OCI-LY7 (cell line): ENCODE measurements at regions not wholly inside any gene's neighbourhood (a gene's known extent, or its start where the extent isn't known, plus 50 kb on each side); places are given as distances from the start of the nearest gene placed in this dataset.

Source experiments
- BruUV-seq: library from RNA; stranded (reverse); fragments of 400-500 nt; replicated peaks from 2 replicates; lab custom pipeline; 2021; lab: Mats Ljungman, UMichigan
- CTCF ChIA-PET: fragments of 300-600 bp; sonication (Branson Sonifier 250); formaldehyde crosslinking; loops from one replicate; lab custom pipeline; 2022; ENCODE audit warnings: antibody characterized with exemption; ENCODE audit not compliant: unreplicated experiment; lab: Charles Lee
- POLR2A ChIA-PET: fragments of 300-600 bp; sonication (Branson Sonifier 250); formaldehyde crosslinking; loops from one replicate; lab custom pipeline; 2022; ENCODE audit warnings: antibody characterized with exemption; lab: Charles Lee
- DNase-seq: peaks from one replicate; pipeline ENCODE4 v3.0.0-alpha.2; 2015; ENCODE audit warnings: low spot score
- H2AFZ ChIP-seq: fragments of 200-600 bp; sonication (generic), shearing (Covaris generic); 2 replicates; pipeline ENCODE4 v1.6.1; 2014; ENCODE audit warnings: mild to moderate bottlenecking, antibody characterized with exemption, low read length, moderate library complexity
- H3K27ac ChIP-seq: fragments of 200-600 bp; sonication (generic); 2 replicates; pipeline ENCODE4 v1.5.1; 2014; ENCODE audit warnings: mixed run types, low read depth, mild to moderate bottlenecking, moderate library complexity, low read length, inconsistent platforms; ENCODE audit not compliant: poor library complexity, severe bottlenecking
- H3K36me3 ChIP-seq: fragments of 200-600 bp; sonication (generic); 2 replicates; pipeline ENCODE4 v1.6.1; 2014; ENCODE audit warnings: mild to moderate bottlenecking, antibody characterized with exemption, low read length, moderate library complexity, mixed read lengths; ENCODE audit not compliant: insufficient read depth
- H3K4me1 ChIP-seq: fragments of 200-600 bp; sonication (generic); 2 replicates; pipeline ENCODE4 v1.5.1; 2014; ENCODE audit warnings: mild to moderate bottlenecking, low read length; ENCODE audit not compliant: insufficient read depth, poor library complexity, severe bottlenecking
- H3K4me2 ChIP-seq: fragments of 200-600 bp; sonication (generic); 2 replicates; pipeline ENCODE4 v1.6.1; 2014; ENCODE audit warnings: mild to moderate bottlenecking, low read length
- H3K4me3 ChIP-seq: fragments of 200-600 bp; sonication (generic); 2 replicates; pipeline ENCODE4 v1.5.1; 2014; ENCODE audit warnings: mild to moderate bottlenecking, low read depth, low read length; ENCODE audit not compliant: poor library complexity, severe bottlenecking
- H3K79me2 ChIP-seq: fragments of 200-600 bp; sonication (generic); 2 replicates; pipeline ENCODE4 v1.6.1; 2016; ENCODE audit warnings: low read depth, mild to moderate bottlenecking, low read length, moderate library complexity, mixed read lengths; ENCODE audit not compliant: insufficient read depth
- H3K9me2 ChIP-seq: fragments of 200-600 bp; sonication (generic); 2 replicates; pipeline ENCODE4 v1.6.1; 2016; ENCODE audit warnings: mild to moderate bottlenecking, low read length, mixed read lengths; ENCODE audit not compliant: insufficient read depth
- H3K9me3 ChIP-seq: fragments of 200-600 bp; sonication (generic); 2 replicates; pipeline ENCODE4 v1.6.1; 2014; ENCODE audit warnings: mild to moderate bottlenecking, mixed run types, low read length, mixed read lengths
- H4K20me1 ChIP-seq: fragments of 200-600 bp; sonication (generic); 2 replicates; pipeline ENCODE4 v1.6.1; 2014; ENCODE audit warnings: mild to moderate bottlenecking, antibody characterized with exemption, low read length, moderate library complexity, mixed read lengths; ENCODE audit not compliant: insufficient read depth
- EZH2phosphoT487 ChIP-seq: fragments of 200-600 bp; sonication (generic); IDR thresholded peaks from 2 replicates; pipeline ENCODE4 v1.6.1; 2018; ENCODE audit warnings: low read depth, borderline replicate concordance, mild to moderate bottlenecking, mixed run types, antibody characterized with exemption, low read length, moderate library complexity, mixed read lengths
- intact Hi-C: fragments of 100-400 bp; cut with micrococcal nuclease; formaldehyde crosslinking; loops from one replicate; pipeline ENCODE4 v1.10.0; 2022; ENCODE audit not compliant: unreplicated experiment
- TF ChIP-seq, protein P1 (sequence below): fragments of 200-600 bp; sonication (generic); conservative IDR thresholded peaks from 2 replicates; pipeline ENCODE4 v1.5.1; 2014; ENCODE audit warnings: mild to moderate bottlenecking, antibody characterized with exemption, low read length, moderate library complexity, mixed read lengths

DNA sequence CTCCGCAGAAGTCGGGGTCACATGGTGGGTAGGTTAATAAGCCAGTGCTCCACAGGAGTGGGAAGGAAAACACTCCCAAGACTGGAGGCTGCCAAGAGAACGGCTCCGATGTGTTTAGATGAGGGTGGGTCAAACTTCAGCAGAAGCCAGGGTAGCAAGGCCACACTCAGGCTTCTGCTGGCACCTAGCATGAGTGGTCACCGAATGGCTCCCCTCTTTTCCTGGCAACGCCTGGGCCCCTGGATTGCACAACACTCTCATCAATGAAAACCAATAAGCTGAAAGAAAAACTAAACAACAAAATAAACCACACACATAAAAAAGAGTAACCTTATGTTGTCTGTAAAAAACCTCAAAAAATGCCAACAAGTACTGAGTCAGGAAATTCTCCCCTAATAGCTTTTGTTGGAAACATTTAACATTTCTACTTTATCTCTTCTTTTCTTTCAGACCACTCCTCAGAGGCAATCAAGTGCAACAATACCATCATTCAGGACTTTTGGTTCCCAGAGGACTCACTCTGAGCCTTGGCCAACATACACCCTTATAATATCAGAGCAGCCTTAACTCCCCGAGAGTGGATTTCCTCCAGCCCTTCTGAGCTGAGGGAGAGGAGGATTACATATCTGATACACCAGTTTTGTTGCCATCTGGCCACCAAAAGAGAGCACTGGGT lies 279.9 kb downstream of the ENC1 start:
- Histone ChIP-seq H3K4me3 (no peak overlapping the region), H3K79me2 (no peaks in the 10 kb centered on the region), H3K9me2 (no peaks in the 10 kb centered on the region), H3K9me3 (no peaks in the 10 kb centered on the region), H3K36me3 (no peaks in the 10 kb centered on the region), H3K4me2 (no peak overlapping the region), H3K27ac (no peak overlapping the region), H2AFZ (no peak overlapping the region), H4K20me1 (no peaks in the 10 kb centered on the region), H3K4me1 (peaks cover 8% of the 10 kb centered on the region)
- no peak for DNase-seq
- no TSS peak for BruUV-seq
- ChIA-PET CTCF (no interaction called here), POLR2A (no interaction called here)
- no peak for TF ChIP-seq EZH2phosphoT487
- TF ChIP-seq, protein P1, sequence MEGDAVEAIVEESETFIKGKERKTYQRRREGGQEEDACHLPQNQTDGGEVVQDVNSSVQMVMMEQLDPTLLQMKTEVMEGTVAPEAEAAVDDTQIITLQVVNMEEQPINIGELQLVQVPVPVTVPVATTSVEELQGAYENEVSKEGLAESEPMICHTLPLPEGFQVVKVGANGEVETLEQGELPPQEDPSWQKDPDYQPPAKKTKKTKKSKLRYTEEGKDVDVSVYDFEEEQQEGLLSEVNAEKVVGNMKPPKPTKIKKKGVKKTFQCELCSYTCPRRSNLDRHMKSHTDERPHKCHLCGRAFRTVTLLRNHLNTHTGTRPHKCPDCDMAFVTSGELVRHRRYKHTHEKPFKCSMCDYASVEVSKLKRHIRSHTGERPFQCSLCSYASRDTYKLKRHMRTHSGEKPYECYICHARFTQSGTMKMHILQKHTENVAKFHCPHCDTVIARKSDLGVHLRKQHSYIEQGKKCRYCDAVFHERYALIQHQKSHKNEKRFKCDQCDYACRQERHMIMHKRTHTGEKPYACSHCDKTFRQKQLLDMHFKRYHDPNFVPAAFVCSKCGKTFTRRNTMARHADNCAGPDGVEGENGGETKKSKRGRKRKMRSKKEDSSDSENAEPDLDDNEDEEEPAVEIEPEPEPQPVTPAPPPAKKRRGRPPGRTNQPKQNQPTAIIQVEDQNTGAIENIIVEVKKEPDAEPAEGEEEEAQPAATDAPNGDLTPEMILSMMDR, result no peak
- intact Hi-C loops, result no loop called here

DNA sequence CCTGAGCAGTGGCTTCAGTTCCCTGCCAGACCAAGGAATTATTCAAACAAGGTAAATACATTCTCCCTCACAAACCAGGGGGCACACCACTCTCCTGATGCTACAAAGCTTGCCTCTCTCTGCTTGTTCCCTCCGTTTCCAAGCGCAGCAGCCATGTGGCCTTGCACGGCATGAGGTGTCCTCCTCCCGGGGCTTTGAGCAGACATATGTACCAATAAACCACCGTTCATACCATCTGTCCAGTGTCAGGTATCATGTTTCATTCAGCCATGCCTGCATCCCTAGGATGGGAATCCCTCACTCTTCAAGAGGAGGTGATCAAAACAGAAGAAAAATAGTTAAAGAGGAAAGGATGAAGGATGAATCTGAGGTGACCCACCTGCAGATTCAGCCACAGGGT lies 282.7 kb downstream of the ENC1 start:
- ChIA-PET POLR2A (interaction anchor here (0.6 to 0.7 kb wide), 2 partner anchors 156 to 234 kb away, joined by 3 read pairs; no protein-coding TSS in a partner anchor), CTCF (no interaction called here)
- Histone ChIP-seq H3K36me3 (no peaks in the 10 kb centered on the region), H3K4me2 (no peak overlapping the region), H3K27ac (no peak overlapping the region), H3K4me3 (no peak overlapping the region), H4K20me1 (no peaks in the 10 kb centered on the region), H3K79me2 (no peaks in the 10 kb centered on the region), H3K9me2 (no peaks in the 10 kb centered on the region), H3K9me3 (no peaks in the 10 kb centered on the region), H3K4me1 (peaks cover 4% of the 10 kb centered on the region), H2AFZ (no peak overlapping the region)
- no peak for TF ChIP-seq EZH2phosphoT487
- TF ChIP-seq, protein P1, result no peak
- intact Hi-C loops, result no loop called here
- DNase-seq, result no peak
- no TSS peak for BruUV-seq

DNA sequence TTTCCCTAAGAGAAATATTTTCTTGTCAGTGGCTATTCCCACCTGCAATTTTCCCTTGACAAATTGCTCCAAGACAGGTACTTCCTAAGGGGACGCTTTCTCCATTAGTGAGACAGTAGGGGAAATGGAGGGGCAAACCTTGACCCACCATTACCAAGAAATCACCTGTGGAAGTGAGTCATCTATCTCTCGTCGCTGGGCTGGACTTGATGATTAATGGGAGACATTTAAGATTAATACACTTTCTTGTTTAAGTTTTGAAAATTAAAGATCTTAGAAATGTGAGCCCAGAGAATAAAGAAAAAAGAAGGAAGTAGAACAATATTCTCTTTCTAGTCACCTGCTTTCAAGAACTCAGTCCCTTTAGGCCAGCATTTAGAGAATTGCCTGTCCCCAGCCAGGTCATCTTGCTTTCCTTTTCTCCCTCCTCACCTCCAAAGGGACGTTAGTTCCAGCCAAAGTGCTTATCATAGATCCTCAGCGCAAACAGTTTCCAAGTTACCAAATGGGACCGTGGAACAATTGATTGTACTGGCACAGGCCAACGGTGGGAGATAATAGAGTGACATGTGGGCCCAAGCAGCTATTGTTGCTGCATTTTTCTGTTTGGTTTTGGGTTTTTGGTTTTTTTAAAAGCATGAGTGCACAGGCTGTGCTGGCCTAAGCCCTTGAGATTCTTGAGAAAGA lies 284.4 kb downstream of the ENC1 start:
- POLR2A ChIA-PET, result no interaction called here
- H2AFZ ChIP-seq, result no peak overlapping the region
- H3K9me2 ChIP-seq, result no peaks in the 10 kb centered on the region
- H3K27ac ChIP-seq, result no peak overlapping the region
- no TSS peak for BruUV-seq
- H3K4me2 ChIP-seq, result no peak overlapping the region
- no peak overlapping the region for H3K4me3 ChIP-seq
- TF ChIP-seq, protein P1, result no peak
- no peak for TF ChIP-seq EZH2phosphoT487
- intact Hi-C loops, result no loop called here
- H3K9me3 ChIP-seq, result no peaks in the 10 kb centered on the region
- no peaks in the 10 kb centered on the region for H3K4me1 ChIP-seq
- no peaks in the 10 kb centered on the region for H3K79me2 ChIP-seq
- DNase-seq, result no peak
- no peaks in the 10 kb centered on the region for H3K36me3 ChIP-seq
- H4K20me1 ChIP-seq, result no peaks in the 10 kb centered on the region
- CTCF ChIA-PET, result no interaction called here
